ENCODE measurements at regions not wholly inside any gene's neighbourhood (a gene's known extent, or its start where the extent isn't known, plus 50 kb on each side); places are given as distances from the start of the nearest gene placed in this dataset.

GRCh38 chr18:41265047-41265446, 690.0 kb upstream of the PIK3C3 start:
- H3K4me2 ChIP-seq (ENCODE audit: low read length) = no peak overlapping the region
- no peaks in the 10 kb centered on the region for H3K36me3 ChIP-seq (ENCODE audit: insufficient read depth, low read length)
- no peaks in the 10 kb centered on the region for H3K9me3 ChIP-seq (ENCODE audit: low read length)
- H3K4me1 ChIP-seq (ENCODE audit: insufficient read depth, low read length, poor library complexity, severe bottlenecking) = no peaks in the 10 kb centered on the region
- no peaks in the 10 kb centered on the region for H3K9me2 ChIP-seq (ENCODE audit: insufficient read depth, low read length)
- no peak overlapping the region for H3K4me3 ChIP-seq (ENCODE audit: low read depth, low read length, poor library complexity, severe bottlenecking)
- POLR2A ChIA-PET = no interaction called here
- no TSS peak for BruUV-seq (replicated peaks)
- DNase-seq (ENCODE audit: low spot score) = no peak
- no peak overlapping the region for H3K27ac ChIP-seq (ENCODE audit: low read depth, low read length, poor library complexity, severe bottlenecking)
- TF ChIP-seq EZH2phosphoT487 (IDR thresholded peaks at IDR 0.05; ENCODE audit: borderline replicate concordance, low read depth, low read length) (no peak), CTCF (conservative IDR thresholded peaks at IDR 0.05; ENCODE audit: low read length) (no peak)
- H4K20me1 ChIP-seq (ENCODE audit: insufficient read depth, low read length) = no peaks in the 10 kb centered on the region
- CTCF ChIA-PET (ENCODE audit: unreplicated experiment) = no interaction called here
- no peaks in the 10 kb centered on the region for H3K79me2 ChIP-seq (ENCODE audit: insufficient read depth, low read depth, low read length)
- no peak overlapping the region for H2AFZ ChIP-seq (ENCODE audit: low read length)
- intact Hi-C loops (cut with micrococcal nuclease; ENCODE audit: unreplicated experiment) = no loop called here

DNA sequence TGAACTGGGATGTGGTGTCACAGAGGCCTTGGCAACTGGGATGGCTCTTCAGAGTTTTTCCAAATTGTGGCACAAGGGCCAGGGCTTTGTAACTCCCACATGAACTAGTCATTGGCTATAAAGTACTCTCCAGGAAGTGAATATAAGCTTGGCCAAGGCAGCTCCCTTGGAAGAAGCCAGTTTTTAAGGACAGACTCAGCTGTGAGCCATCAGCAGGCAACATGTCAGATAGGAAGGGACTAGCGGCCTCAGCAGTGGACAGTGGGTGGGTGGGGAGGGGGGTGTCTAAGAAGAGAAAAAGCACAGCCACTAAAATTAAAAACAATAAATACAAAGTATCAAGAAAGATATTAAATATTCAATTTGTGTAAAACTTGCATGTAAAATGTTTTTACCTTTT, 691.1 kb upstream of the PIK3C3 start:
- TF ChIP-seq EZH2phosphoT487 (IDR thresholded peaks at IDR 0.05; ENCODE audit: borderline replicate concordance, low read depth, low read length) (no peak), CTCF (conservative IDR thresholded peaks at IDR 0.05; ENCODE audit: low read length) (no peak)
- CTCF ChIA-PET (ENCODE audit: unreplicated experiment) = no interaction called here
- Histone ChIP-seq H3K4me2 (ENCODE audit: low read length) (no peak overlapping the region), H3K4me1 (ENCODE audit: insufficient read depth, low read length, poor library complexity, severe bottlenecking) (no peaks in the 10 kb centered on the region), H3K79me2 (ENCODE audit: insufficient read depth, low read depth, low read length) (no peaks in the 10 kb centered on the region), H2AFZ (ENCODE audit: low read length) (no peak overlapping the region), H3K27ac (ENCODE audit: low read depth, low read length, poor library complexity, severe bottlenecking) (no peak overlapping the region), H3K36me3 (ENCODE audit: insufficient read depth, low read length) (no peaks in the 10 kb centered on the region), H3K9me2 (ENCODE audit: insufficient read depth, low read length) (no peaks in the 10 kb centered on the region), H3K9me3 (ENCODE audit: low read length) (no peaks in the 10 kb centered on the region), H4K20me1 (ENCODE audit: insufficient read depth, low read length) (no peaks in the 10 kb centered on the region), H3K4me3 (ENCODE audit: low read depth, low read length, poor library complexity, severe bottlenecking) (no peak overlapping the region)
- no TSS peak for BruUV-seq (replicated peaks)
- POLR2A ChIA-PET = no interaction called here
- intact Hi-C loops (cut with micrococcal nuclease; ENCODE audit: unreplicated experiment) = no loop called here
- DNase-seq (ENCODE audit: low spot score) = no peak

DNA sequence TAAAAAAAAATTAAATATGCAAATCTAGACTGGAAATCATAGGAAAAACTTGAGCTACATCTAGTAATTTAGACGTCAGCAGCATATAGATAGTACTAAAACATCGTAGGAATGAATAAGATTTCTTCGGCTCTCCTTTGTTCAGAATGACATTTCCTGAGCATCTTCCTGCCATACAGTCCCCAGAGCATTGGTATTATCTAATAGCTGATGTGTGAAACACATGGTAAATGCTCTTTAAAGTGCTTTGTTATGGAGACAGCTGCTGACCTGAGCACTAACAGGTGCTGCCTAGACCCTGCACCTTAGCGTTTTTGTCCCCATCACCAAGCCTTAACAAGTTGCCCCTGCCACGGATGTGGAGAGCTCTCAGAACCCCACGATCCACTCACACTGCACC, 692.3 kb upstream of the PIK3C3 start:
- Histone ChIP-seq H3K79me2 (ENCODE audit: insufficient read depth, low read depth, low read length) (no peaks in the 10 kb centered on the region), H3K4me2 (ENCODE audit: low read length) (no peak overlapping the region), H3K36me3 (ENCODE audit: insufficient read depth, low read length) (no peaks in the 10 kb centered on the region), H3K4me3 (ENCODE audit: low read depth, low read length, poor library complexity, severe bottlenecking) (no peak overlapping the region), H3K9me2 (ENCODE audit: insufficient read depth, low read length) (no peaks in the 10 kb centered on the region), H2AFZ (ENCODE audit: low read length) (no peak overlapping the region), H4K20me1 (ENCODE audit: insufficient read depth, low read length) (no peaks in the 10 kb centered on the region), H3K4me1 (ENCODE audit: insufficient read depth, low read length, poor library complexity, severe bottlenecking) (no peaks in the 10 kb centered on the region), H3K27ac (ENCODE audit: low read depth, low read length, poor library complexity, severe bottlenecking) (no peak overlapping the region), H3K9me3 (ENCODE audit: low read length) (no peaks in the 10 kb centered on the region)
- ChIA-PET CTCF (ENCODE audit: unreplicated experiment) (no interaction called here), POLR2A (no interaction called here)
- DNase-seq (ENCODE audit: low spot score) = no peak
- no TSS peak for BruUV-seq (replicated peaks)
- intact Hi-C loops (cut with micrococcal nuclease; ENCODE audit: unreplicated experiment) = no loop called here
- no peak for TF ChIP-seq EZH2phosphoT487 (IDR thresholded peaks at IDR 0.05; ENCODE audit: borderline replicate concordance, low read depth, low read length)
- no peak for TF ChIP-seq CTCF (conservative IDR thresholded peaks at IDR 0.05; ENCODE audit: low read length)
